Endothelial cell of umbilical vein (primary cell): ENCODE measurements at regions not wholly inside any gene's neighbourhood (a gene's known extent, or its start where the extent isn't known, plus 50 kb on each side); places are given as distances from the start of the nearest gene placed in this dataset.

Experiments
- BruUV-seq: library from RNA; stranded (reverse); fragments of 400-500 nt; replicated peaks from 2 replicates; lab custom pipeline; 2021; lab: Mats Ljungman, UMichigan
- CTCF ChIA-PET: fragments of 300-600, 350-600 bp; sonication (Branson Sonifier 250); formaldehyde crosslinking; loops from one replicate; lab custom pipeline; 2021; ENCODE audit warnings: antibody characterized with exemption, inconsistent platforms; lab: Charles Lee
- POLR2A ChIA-PET: fragments of 300-600, 350-600 bp; sonication (Branson Sonifier 250); formaldehyde crosslinking; loops from one replicate; lab custom pipeline; 2021; ENCODE audit warnings: antibody characterized with exemption, inconsistent platforms; lab: Charles Lee
- DNase-seq: peaks from one replicate; pipeline ENCODE4 v3.0.0-alpha.2; 2011; ENCODE audit warnings: low read depth, low spot score
- FAIRE-seq: peaks from 2 replicates; lab custom pipeline; 2011; peaks lifted over from hg19 to GRCh38; lab: Jason Lieb, UNC
- H2AFZ ChIP-seq: 2 replicates; pipeline ENCODE4 v1.6.0; 2012; ENCODE audit warnings: low read depth, low read length, control low read depth, inconsistent platforms
- H3K27ac ChIP-seq: 2 replicates; pipeline ENCODE4 v1.5.1; 2011; ENCODE audit warnings: low read depth, mild to moderate bottlenecking, control low read depth, low read length, moderate library complexity; ENCODE audit not compliant: insufficient read depth
- H3K27me3 ChIP-seq, 2 experiments: 2 replicates each; pipeline versions ENCODE4 v1.6.0 to v1.6.1; 2011; ENCODE audit warnings: low read length in 2 of 2, mixed read lengths in 1 of 2; ENCODE audit not compliant: control insufficient read depth in 2 of 2, insufficient read depth in 2 of 2
- H3K36me3 ChIP-seq, 2 experiments: 2 replicates in 1 of 2; 3 replicates in 1 of 2; pipeline ENCODE4 v1.5.1; 2011; ENCODE audit warnings: low read length in 2 of 2, mild to moderate bottlenecking in 1 of 2, moderate library complexity in 1 of 2; ENCODE audit not compliant: control insufficient read depth in 2 of 2, insufficient read depth in 2 of 2; ENCODE audit errors: extremely low read depth in 1 of 2
- H3K4me1 ChIP-seq: 3 replicates; pipeline ENCODE4 v1.5.1; 2011; ENCODE audit warnings: mild to moderate bottlenecking, low read length; ENCODE audit not compliant: control insufficient read depth, insufficient read depth; ENCODE audit errors: extremely low read depth
- H3K4me2 ChIP-seq: 2 replicates; pipeline ENCODE4 v1.6.1; 2011; ENCODE audit warnings: low read length, control low read depth, mixed read lengths; ENCODE audit not compliant: insufficient read depth
- H3K4me3 ChIP-seq, 3 experiments: fragments of 200-600 bp in 1 of 3; sonication (generic), shearing (Covaris generic) in 1 of 3; replicated peaks in 1 of 3; 2 replicates each; pipeline ENCODE4 v1.5.1; 2011 to 2016; ENCODE audit warnings: control low read depth in 3 of 3, low read length in 3 of 3, mild to moderate bottlenecking in 2 of 3, inconsistent platforms in 1 of 3, low read depth in 1 of 3, moderate library complexity in 1 of 3; ENCODE audit not compliant: insufficient read depth in 1 of 3
- H3K79me2 ChIP-seq: 2 replicates; pipeline ENCODE4 v1.6.0; 2012; ENCODE audit warnings: low read length, inconsistent platforms; ENCODE audit not compliant: control insufficient read depth, insufficient read depth
- H3K9ac ChIP-seq: replicated peaks from 2 replicates; pipeline ENCODE3; 2011; ENCODE audit warnings: low read length, control low read depth; ENCODE audit not compliant: insufficient read depth; ENCODE audit errors: extremely low read depth
- H3K9me1 ChIP-seq: replicated peaks from 3 replicates; pipeline ENCODE4 v1.6.0; 2011; ENCODE audit warnings: mild to moderate bottlenecking, low read length; ENCODE audit not compliant: control insufficient read depth, insufficient read depth; ENCODE audit errors: extremely low read depth
- H3K9me3 ChIP-seq: replicated peaks from 2 replicates; pipeline ENCODE4 v1.5.1; 2012; ENCODE audit warnings: low read length, inconsistent platforms; ENCODE audit not compliant: control insufficient read depth, insufficient read depth
- H4K20me1 ChIP-seq: replicated peaks from 2 replicates; pipeline ENCODE3; 2011; ENCODE audit warnings: mild to moderate bottlenecking, low read length; ENCODE audit not compliant: control insufficient read depth, insufficient read depth; ENCODE audit errors: extremely low read depth
- POLR2A ChIP-seq: IDR thresholded peaks from 2 replicates; pipeline ENCODE4 v1.6.1; 2012; ENCODE audit warnings: low read depth, mild to moderate bottlenecking, control low read depth, low read length
- dilution Hi-C: fragments of 300-500 bp; cut with MboI; formaldehyde crosslinking; loops from one replicate; pipeline ENCODE4 v1.15.0; 2019; ENCODE audit warnings: low sequenced_read_pairs; ENCODE audit not compliant: extremely low pct_ligation_motif_present
- intact Hi-C: fragments of 100-400 bp; cut with micrococcal nuclease; formaldehyde crosslinking; loops from one replicate; pipeline ENCODE4 v1.10.0; 2022
- TF ChIP-seq, protein P1 (sequence below), 2 donors: IDR thresholded peaks; 1 replicate in 1 of 2; 2 replicates in 1 of 2; pipeline ENCODE4 v1.5.1; 2011; ENCODE audit warnings: low read length in 2 of 2, mild to moderate bottlenecking in 2 of 2, moderate library complexity in 2 of 2, control low read depth in 1 of 2, inconsistent platforms in 1 of 2, low read depth in 1 of 2; ENCODE audit not compliant: insufficient read depth in 1 of 2; ENCODE audit errors: extremely low read depth in 1 of 2
- TF ChIP-seq, protein P2 (sequence below): IDR thresholded peaks from 2 replicates; pipeline ENCODE4 v1.6.1; 2011; ENCODE audit not compliant: insufficient read depth, insufficient read length

DNA sequence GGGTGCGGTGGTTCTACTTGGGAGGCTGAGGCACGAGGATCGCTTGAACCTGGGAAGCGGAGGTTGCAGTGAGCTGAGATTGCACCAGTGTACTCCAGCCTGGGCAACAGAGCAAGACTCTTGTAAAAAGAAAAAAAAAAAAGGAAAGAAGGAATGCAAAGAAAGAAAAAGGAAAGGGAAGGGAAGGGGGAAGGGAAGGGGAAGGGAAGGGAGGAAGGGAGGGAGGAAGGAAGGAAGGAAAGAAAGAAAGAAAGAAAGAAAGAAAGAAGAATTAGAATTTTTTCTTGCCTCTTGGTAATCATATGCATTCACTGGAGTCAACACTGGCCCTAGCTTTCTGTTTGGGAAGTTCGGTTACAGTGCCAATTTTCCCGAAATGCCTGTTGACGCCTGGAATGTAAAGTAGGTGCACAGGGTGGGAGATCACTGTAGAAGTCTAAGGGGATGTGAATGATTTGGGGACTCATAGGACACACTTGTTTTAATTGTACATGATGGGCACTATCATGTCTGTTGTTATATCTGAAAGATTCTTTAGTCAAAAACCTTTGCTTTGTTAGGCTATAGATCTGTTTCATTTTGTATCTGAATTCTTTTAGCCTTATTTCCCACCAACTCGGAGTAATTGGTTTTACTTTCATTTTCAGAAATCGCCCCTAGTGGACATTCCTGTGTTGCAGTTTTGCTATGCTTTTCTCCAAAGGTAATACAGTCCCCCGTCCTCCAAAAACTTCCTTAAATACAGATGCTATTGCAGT, 59.8 kb upstream of the MORC3 start:
- Histone ChIP-seq H3K79me2 (no peaks in the 10 kb centered on the region), H3K9me1 (no peaks in the 10 kb centered on the region), H2AFZ (peak overlapping the region; percentile 100), H3K27ac (peak overlapping the region; percentile 57), H3K4me1 (peaks cover 3% of the 10 kb centered on the region), H3K36me3 (no peaks in the 10 kb centered on the region), H3K9me3 (no peaks in the 10 kb centered on the region), H3K4me2 (peak overlapping the region; percentile 100), H3K27me3 (no peaks in the 10 kb centered on the region), H3K4me3 (peak overlapping the region; percentile 49 to 98 (median 91)), H3K9ac (peak overlapping the region; percentile 88), H4K20me1 (no peaks in the 10 kb centered on the region)
- TF ChIP-seq, protein P1, sequence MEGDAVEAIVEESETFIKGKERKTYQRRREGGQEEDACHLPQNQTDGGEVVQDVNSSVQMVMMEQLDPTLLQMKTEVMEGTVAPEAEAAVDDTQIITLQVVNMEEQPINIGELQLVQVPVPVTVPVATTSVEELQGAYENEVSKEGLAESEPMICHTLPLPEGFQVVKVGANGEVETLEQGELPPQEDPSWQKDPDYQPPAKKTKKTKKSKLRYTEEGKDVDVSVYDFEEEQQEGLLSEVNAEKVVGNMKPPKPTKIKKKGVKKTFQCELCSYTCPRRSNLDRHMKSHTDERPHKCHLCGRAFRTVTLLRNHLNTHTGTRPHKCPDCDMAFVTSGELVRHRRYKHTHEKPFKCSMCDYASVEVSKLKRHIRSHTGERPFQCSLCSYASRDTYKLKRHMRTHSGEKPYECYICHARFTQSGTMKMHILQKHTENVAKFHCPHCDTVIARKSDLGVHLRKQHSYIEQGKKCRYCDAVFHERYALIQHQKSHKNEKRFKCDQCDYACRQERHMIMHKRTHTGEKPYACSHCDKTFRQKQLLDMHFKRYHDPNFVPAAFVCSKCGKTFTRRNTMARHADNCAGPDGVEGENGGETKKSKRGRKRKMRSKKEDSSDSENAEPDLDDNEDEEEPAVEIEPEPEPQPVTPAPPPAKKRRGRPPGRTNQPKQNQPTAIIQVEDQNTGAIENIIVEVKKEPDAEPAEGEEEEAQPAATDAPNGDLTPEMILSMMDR (IDR thresholded peaks at IDR 0.05; ENCODE audit: extremely low read depth in 1 of 2, insufficient read depth in 1 of 2, low read depth in 1 of 2, low read length in 2 of 2) = peak; percentile 50 to 58
- TF ChIP-seq, protein P2, sequence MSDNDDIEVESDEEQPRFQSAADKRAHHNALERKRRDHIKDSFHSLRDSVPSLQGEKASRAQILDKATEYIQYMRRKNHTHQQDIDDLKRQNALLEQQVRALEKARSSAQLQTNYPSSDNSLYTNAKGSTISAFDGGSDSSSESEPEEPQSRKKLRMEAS = no peak
- FAIRE-seq = peak; percentile 90
- dilution Hi-C loops (no loop called here), intact Hi-C loops (loop anchor here (1.0 to 5.0 kb wide), 2 partner anchors 71 to 108 kb away; no protein-coding TSS in a partner anchor)
- ChIA-PET POLR2A (interaction anchor here (0.6 to 0.7 kb wide), 2 partner anchors 59 to 1877 kb away, joined by 3 to 5 read pairs; partner anchors contain the start of gene MORC3), CTCF (interaction anchor here (0.6 to 1.5 kb wide), 27 partner anchors 11 to 215 kb away, joined by 3 to 14 read pairs (median 3); partner anchors contain the start of gene MORC3)
- no TSS peak for BruUV-seq
- DNase-seq = peak; percentile 87

DNA sequence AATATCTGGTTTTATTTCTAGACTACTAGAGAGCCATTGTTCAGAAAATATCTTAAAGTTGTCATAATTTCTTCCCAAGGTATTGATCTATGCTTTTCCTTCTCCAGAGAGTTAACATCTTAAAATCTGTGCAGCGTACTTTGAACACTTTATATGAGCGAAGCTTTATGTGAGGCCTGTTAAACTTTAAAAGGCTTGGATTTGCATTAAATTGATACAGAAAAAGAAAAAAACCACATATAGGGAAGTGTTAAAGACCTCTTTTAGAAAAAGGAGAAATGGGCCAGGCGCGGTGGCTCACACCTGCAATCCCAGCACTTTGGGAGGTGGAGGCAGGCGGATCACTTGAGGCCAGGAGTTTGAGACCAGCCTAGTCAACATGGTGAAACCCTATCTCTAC, 59.2 kb upstream of the MORC3 start:
- Histone ChIP-seq H3K4me3 (no peak overlapping the region), H3K4me1 (peaks cover 3% of the 10 kb centered on the region), H3K9me1 (no peaks in the 10 kb centered on the region), H3K9ac (no peak overlapping the region), H3K27me3 (no peaks in the 10 kb centered on the region), H3K36me3 (no peaks in the 10 kb centered on the region), H4K20me1 (no peaks in the 10 kb centered on the region), H3K79me2 (no peaks in the 10 kb centered on the region), H2AFZ (no peak overlapping the region), H3K27ac (no peak overlapping the region), H3K4me2 (peak overlapping the region; percentile 100), H3K9me3 (no peaks in the 10 kb centered on the region)
- no TSS peak for BruUV-seq
- dilution Hi-C loops (no loop called here), intact Hi-C loops (loop anchor here (1.0 to 5.0 kb wide), 2 partner anchors 70 to 109 kb away; no protein-coding TSS in a partner anchor)
- ChIA-PET CTCF (interaction anchor here (0.9 to 1.5 kb wide), 4 partner anchors 12 to 38 kb away, joined by 3 to 6 read pairs (median 4); no protein-coding TSS in a partner anchor), POLR2A (interaction anchor here (0.7 kb wide), 1 partner anchor 328 kb away, joined by 7 read pairs; no protein-coding TSS in a partner anchor)
- FAIRE-seq (no peak), DNase-seq (no peak)
- TF ChIP-seq POLR2A = no peak
